ENCODE measurements at regions not wholly inside any gene's neighbourhood (a gene's known extent, or its start where the extent isn't known, plus 50 kb on each side); places are given as distances from the start of the nearest gene placed in this dataset.

- H3K4me1 Mint-ChIP-seq: peaks cover 35 to 38% of the 10 kb centered on the region in 2 experiments
These were observed 111.4 kb upstream of the MAP3K1 start for GRCh38 chr5:56703952-56704351.

More at GRCh38 chr5:56703952-56704351, 111.4 kb upstream of the MAP3K1 start:
- H3K4me3 Mint-ChIP-seq: no peak overlapping the region
- Histone ChIP-seq H3K9ac (ENCODE audit: extremely low read depth, insufficient read length, low read length) (no peak overlapping the region), H3K4me2 (ENCODE audit: insufficient read depth, insufficient read length, low read length) (no peak overlapping the region), H3K14ac (ENCODE audit: insufficient read depth, low read length) (no peak overlapping the region), H2AK5ac (ENCODE audit: insufficient read length, low read length) (no peak overlapping the region), H2BK15ac (ENCODE audit: low read depth, low read length) (no peak overlapping the region), H3K27ac (ENCODE audit: insufficient read length, low read depth, low read length) (no peak overlapping the region), H4K5ac (ENCODE audit: insufficient read length, low read depth, low read length) (no peak overlapping the region), H3K27me3 (ENCODE audit: insufficient read depth, low read length) (no peaks in the 10 kb centered on the region), H3K23ac (ENCODE audit: insufficient read length, low read depth, low read length) (no peak overlapping the region), H2BK12ac (ENCODE audit: insufficient read length, low read depth, low read length) (no peak overlapping the region), H2BK5ac (ENCODE audit: insufficient read length, low read length) (no peak overlapping the region), H3K79me2 (ENCODE audit: insufficient read depth, low read length) (no peaks in the 10 kb centered on the region), H4K8ac (replicated peaks; ENCODE audit: insufficient read length, low read depth, low read length) (no peak overlapping the region), H3K4ac (ENCODE audit: low read depth, low read length) (no peak overlapping the region), H2BK20ac (ENCODE audit: low read depth, low read length, poor library complexity, severe bottlenecking) (no peak overlapping the region), H3K4me1 (ENCODE audit: insufficient read depth, low read length) (no peaks in the 10 kb centered on the region; the same call in 1 of the 2 replicates), H3T11ph (ENCODE audit: low read length) (no peak overlapping the region), H2BK120ac (ENCODE audit: low read depth, low read length, poor library complexity, severe bottlenecking) (no peak overlapping the region), H3K18ac (ENCODE audit: insufficient read length, low read depth, low read length) (no peak overlapping the region), H3K79me1 (ENCODE audit: insufficient read depth, low read depth, low read length, poor library complexity, severe bottlenecking) (no peaks in the 10 kb centered on the region), H2AFZ (ENCODE audit: low read length) (no peak overlapping the region), H4K91ac (ENCODE audit: insufficient read length, low read depth, low read length) (no peak overlapping the region), H3K56ac (ENCODE audit: insufficient read length, low read depth, low read length) (no peak overlapping the region), H3K23me2 (ENCODE audit: insufficient read length, low read depth, low read length, poor library complexity, severe bottlenecking) (no peaks in the 10 kb centered on the region), H4K20me1 (ENCODE audit: control insufficient read depth, insufficient read depth, insufficient read length) (no peaks in the 10 kb centered on the region), H3K9me3 (ENCODE audit: control insufficient read depth, low read depth, low read length) (no peaks in the 10 kb centered on the region)
- no peaks in the 10 kb centered on the region; the same call in none of the 2 replicates for H3K27me3 Mint-ChIP-seq (ENCODE audit: low read depth)
- no peak for TF ChIP-seq CTCF (conservative IDR thresholded peaks at IDR 0.05)
- no CpG with 5 or more reads among the region's 2 CpGs for WGBS (ENCODE audit: extremely low coverage, insufficient read length, low lambda C conversion rate)
- H3K9me3 Mint-ChIP-seq: no peaks in the 10 kb centered on the region; a peak in 1 of 5 replicates
- no peak for DNase-seq
- no peaks in the 10 kb centered on the region; a peak in 2 of 7 replicates for H3K36me3 Mint-ChIP-seq (ENCODE audit: insufficient read depth in 1 of 3, low read depth in 3 of 3)
- no peak overlapping the region for H3K27ac Mint-ChIP-seq

Data from H9 (cell line).